Right lung (tissue), 2 donors: ENCODE measurements at regions not wholly inside any gene's neighbourhood (a gene's known extent, or its start where the extent isn't known, plus 50 kb on each side); places are given as distances from the start of the nearest gene placed in this dataset.

ENCODE experiments used
- DNase-seq, 2 donors: peaks; one replicate each; pipeline ENCODE4 v3.0.0-alpha.2; 2013

- DNase-seq: no peak
Observed at GRCh38 chr13:74201530-74201929, 67.3 kb upstream of the KLF12 start.

- DNase-seq: no peak
Observed at GRCh38 chr13:74200081-74200480, 65.9 kb upstream of the KLF12 start.

GRCh38 chr13:74197677-74198429 lies 63.6 kb upstream of the KLF12 start:
- no peak for DNase-seq

GRCh38 chr13:74194846-74195245 lies 60.6 kb upstream of the KLF12 start:
- DNase-seq: no peak

GRCh38 chr13:74193391-74193790 lies 59.2 kb upstream of the KLF12 start:
- DNase-seq: no peak

- no peak for DNase-seq
Observed at GRCh38 chr13:74191410-74191809, 57.2 kb upstream of the KLF12 start.

GRCh38 chr13:74190999-74191398 lies 56.8 kb upstream of the KLF12 start:
- no peak for DNase-seq

- DNase-seq: no peak
Observed at GRCh38 chr13:74187564-74187963, 53.4 kb upstream of the KLF12 start.

GRCh38 chr13:74184283-74184682 lies 50.1 kb upstream of the KLF12 start:
- DNase-seq: no peak
